ENCODE measurements at regions not wholly inside any gene's neighbourhood (a gene's known extent, or its start where the extent isn't known, plus 50 kb on each side); places are given as distances from the start of the nearest gene placed in this dataset.

DNA sequence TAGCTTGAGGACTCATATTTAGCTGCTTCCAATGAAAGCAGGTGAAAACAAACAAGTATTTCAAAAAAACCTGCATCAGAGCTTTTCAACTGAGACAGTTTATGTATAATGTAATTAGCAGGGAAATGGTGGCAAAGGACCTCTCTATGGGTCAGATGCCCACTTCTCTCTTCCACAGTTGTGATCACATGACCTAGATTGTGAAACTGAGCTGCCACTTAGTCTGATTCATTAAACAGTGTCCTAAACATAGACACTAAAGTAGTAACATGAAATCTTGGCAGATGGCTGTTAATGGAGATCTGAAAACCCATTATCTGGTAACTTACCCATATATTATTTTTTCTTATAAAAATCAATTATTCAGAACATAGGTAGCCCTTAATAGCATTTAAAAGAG is 663.6 kb upstream of the RIOK2 start:
- H3K4me1 Mint-ChIP-seq (ENCODE audit: low read depth in 2 of 2) = no peaks in the 10 kb centered on the region
- H3K27ac Mint-ChIP-seq = no peak overlapping the region
- ATAC-seq (replicated peaks) (no peak), DNase-seq (no peak)
- H3K9me3 Mint-ChIP-seq = peaks cover 6 to 30% of the 10 kb centered on the region in 2 donors
- no peak overlapping the region for H3K4me3 Mint-ChIP-seq
- no peaks in the 10 kb centered on the region for H3K27me3 Mint-ChIP-seq
- H3K36me3 Mint-ChIP-seq (ENCODE audit: insufficient read depth) = no peaks in the 10 kb centered on the region

DNA sequence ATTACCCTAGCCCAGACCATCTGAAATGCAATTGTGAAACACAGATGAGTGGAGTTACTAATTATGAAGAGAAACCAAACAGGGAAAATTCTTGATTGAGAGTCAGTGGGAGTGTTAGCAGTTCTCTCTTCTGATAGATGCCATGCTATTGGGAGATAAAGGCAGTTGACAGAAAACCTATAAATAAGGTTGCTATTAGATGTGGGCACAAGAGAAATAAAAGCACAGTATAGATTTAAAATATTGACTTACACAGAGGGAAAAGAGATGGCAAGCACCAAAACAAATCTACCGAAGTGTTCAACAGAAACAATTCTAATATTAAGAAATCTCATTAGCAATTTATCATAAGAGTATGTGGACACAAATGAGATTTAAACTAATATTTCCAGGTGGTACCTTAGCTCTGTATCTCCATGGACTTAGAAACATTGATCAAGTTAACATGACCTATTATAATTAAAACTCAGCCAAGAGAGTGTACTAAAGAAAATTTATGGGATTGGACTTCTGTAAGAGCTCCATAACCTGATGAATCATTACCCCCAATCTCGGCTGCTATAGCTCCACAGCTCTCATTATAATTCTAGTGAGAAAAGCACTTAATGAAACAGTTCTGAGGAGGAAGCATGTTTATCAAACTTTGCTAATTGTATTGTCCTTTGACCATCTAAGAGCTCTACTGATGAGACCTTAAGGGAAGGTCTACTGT is 665.0 kb upstream of the RIOK2 start:
- H3K36me3 Mint-ChIP-seq (ENCODE audit: insufficient read depth) = no peaks in the 10 kb centered on the region
- H3K27ac Mint-ChIP-seq = no peak overlapping the region
- ATAC-seq (replicated peaks) (no peak), DNase-seq (no peak)
- peaks cover 4 to 31% of the 10 kb centered on the region in 2 donors for H3K9me3 Mint-ChIP-seq
- H3K27me3 Mint-ChIP-seq = no peaks in the 10 kb centered on the region
- H3K4me1 Mint-ChIP-seq (ENCODE audit: low read depth in 2 of 2) = no peaks in the 10 kb centered on the region
- no peak overlapping the region for H3K4me3 Mint-ChIP-seq

DNA sequence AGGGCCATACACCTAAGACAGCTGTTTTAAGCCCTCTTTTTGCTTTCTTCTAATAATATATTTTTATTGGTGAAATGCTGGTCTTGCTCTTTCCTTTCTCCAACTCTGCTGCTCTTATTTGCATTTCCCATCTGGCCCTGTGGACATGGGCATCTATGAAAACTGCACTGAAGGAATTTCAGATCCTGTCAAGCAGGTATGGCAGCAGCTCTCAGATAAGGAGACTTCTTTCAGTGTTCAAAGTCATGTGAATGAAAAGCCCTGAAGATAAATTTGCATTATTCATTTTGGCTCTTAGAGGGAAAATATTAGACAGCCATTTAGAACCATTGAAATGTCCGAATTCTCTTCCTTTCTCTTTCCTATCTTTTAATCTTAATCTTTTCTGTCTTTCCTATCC is 668.0 kb upstream of the RIOK2 start:
- no peaks in the 10 kb centered on the region for H3K4me1 Mint-ChIP-seq (ENCODE audit: low read depth in 2 of 2)
- H3K27me3 Mint-ChIP-seq = no peaks in the 10 kb centered on the region
- no peak overlapping the region for H3K4me3 Mint-ChIP-seq
- H3K27ac Mint-ChIP-seq = no peak overlapping the region
- peaks cover 3 to 33% of the 10 kb centered on the region in 2 donors for H3K9me3 Mint-ChIP-seq
- no peaks in the 10 kb centered on the region for H3K36me3 Mint-ChIP-seq (ENCODE audit: insufficient read depth)
- no peak for DNase-seq
- ATAC-seq (replicated peaks) = no peak

DNA sequence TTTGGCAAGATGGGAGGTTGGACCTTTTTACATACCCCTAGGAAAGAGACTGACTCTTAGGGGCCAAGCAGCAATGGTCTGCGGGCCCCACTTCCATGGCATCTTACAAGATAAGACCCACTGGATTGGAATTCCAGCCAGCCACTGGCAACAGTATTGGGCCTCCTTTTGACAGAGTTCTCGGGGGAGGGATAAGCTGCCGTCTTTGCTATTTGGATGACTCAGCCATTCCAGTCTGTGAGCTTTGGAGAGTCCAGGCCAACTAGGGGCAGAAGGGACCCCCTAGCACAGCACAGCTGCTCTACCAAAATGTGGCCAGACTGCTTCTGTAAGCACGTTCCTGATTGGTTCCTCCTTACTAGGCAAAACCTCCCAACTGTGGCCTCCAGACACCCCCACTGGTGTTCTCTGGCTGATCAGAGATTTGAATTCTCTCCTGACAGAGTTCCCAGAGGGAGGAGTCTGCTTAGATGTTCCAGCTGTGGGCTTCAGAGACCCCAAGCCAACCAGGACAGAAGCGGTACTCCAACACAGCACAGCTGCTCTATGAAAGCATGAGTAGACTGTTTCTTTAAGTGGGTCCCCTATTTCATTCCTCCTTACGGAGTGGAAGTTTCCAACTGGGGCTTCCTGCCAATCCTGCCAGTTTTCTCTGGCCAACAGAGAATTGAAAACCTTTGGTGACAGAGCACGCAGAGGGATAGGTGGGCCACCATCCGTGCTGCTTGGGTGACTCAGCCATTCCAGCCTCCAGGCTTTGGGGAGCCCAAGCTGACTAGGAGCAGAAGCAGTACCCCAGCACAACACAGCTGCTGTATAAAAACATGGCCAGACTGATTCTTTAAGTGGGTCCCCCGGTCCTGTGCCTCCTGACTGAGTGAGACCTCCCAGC is 672.1 kb upstream of the RIOK2 start:
- DNase-seq (no peak), ATAC-seq (replicated peaks) (no peak)
- Mint-ChIP-seq H3K4me1 (ENCODE audit: low read depth in 2 of 2) (no peaks in the 10 kb centered on the region), H3K9me3 (peaks cover 4 to 46% of the 10 kb centered on the region in 2 donors), H3K27me3 (no peaks in the 10 kb centered on the region), H3K4me3 (no peak overlapping the region), H3K27ac (no peak overlapping the region), H3K36me3 (ENCODE audit: insufficient read depth) (no peaks in the 10 kb centered on the region)

DNA sequence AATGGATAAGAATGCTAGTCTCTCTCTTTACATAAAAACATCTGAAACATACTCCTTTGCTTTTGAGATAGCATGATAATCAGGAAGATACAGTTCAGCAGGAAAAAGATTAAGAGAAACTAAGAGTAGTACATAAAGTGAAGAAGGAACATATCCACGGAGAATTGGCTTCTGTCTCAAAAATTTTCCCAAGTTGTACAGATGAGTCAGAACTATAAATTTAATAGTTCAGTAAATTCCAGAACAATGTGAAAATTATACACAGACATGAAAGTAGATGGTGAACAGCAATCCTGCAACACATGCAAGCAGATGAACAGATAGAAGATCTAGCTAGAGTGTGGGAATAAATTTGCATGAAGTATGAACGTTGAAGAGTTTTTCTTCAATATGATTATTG is 691.4 kb upstream of the RIOK2 start:
- no peaks in the 10 kb centered on the region for H3K36me3 Mint-ChIP-seq (ENCODE audit: insufficient read depth)
- H3K4me1 Mint-ChIP-seq (ENCODE audit: low read depth in 2 of 2) = no peaks in the 10 kb centered on the region
- no peak overlapping the region for H3K4me3 Mint-ChIP-seq
- H3K27me3 Mint-ChIP-seq = no peaks in the 10 kb centered on the region
- DNase-seq (no peak), ATAC-seq (replicated peaks) (no peak)
- H3K9me3 Mint-ChIP-seq = peaks cover 4 to 11% of the 10 kb centered on the region in 2 donors
- H3K27ac Mint-ChIP-seq = no peak overlapping the region

DNA sequence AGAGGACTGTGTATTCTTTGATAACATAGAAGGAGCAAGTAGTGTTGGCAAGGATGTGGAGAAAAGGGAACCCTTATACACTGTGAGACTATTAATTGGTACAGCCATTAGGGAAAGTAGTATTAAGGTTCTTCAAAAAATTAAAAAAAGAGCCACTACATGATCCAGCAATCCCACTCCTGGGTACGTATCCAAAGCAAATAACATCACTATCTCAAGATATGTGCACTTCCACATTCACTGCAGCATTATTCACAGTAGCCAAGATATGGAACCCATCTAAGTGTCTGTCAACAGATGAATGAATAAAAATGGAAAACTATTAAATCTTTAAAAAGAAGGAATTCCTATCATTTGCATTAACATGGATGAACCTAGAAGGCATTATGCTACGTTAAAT is 693.2 kb upstream of the RIOK2 start:
- Mint-ChIP-seq H3K4me3 (no peak overlapping the region), H3K4me1 (ENCODE audit: low read depth in 2 of 2) (no peaks in the 10 kb centered on the region), H3K27ac (no peak overlapping the region), H3K9me3 (peaks cover 4 to 11% of the 10 kb centered on the region in 2 donors), H3K36me3 (ENCODE audit: insufficient read depth) (no peaks in the 10 kb centered on the region), H3K27me3 (no peaks in the 10 kb centered on the region)
- no peak for DNase-seq
- ATAC-seq (replicated peaks) = no peak

DNA sequence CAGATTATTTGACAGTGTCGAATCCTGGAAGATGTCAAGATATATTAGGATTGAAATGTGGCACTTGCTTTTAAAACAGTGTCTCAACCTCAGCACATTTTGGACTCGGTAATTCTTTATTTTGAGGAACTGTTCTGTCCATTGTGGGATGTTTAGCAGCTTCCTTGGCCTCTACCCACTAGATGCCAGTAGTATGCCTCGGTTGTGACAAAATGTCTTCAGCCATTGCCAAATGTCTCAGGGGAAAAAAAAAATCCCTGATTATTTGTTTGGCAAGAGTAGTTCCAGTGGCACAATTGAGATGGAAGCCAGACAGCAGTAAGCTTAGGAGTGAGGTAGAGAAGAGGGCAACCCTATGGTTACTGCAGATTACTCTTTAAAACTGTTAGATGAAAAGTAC is 694.5 kb upstream of the RIOK2 start:
- peaks cover 0 to 2% of the 10 kb centered on the region in 2 donors for H3K9me3 Mint-ChIP-seq
- no peaks in the 10 kb centered on the region for H3K27me3 Mint-ChIP-seq
- H3K4me1 Mint-ChIP-seq (ENCODE audit: low read depth in 2 of 2) = no peaks in the 10 kb centered on the region
- H3K4me3 Mint-ChIP-seq = no peak overlapping the region
- H3K27ac Mint-ChIP-seq = no peak overlapping the region
- H3K36me3 Mint-ChIP-seq (ENCODE audit: insufficient read depth) = no peaks in the 10 kb centered on the region
- ATAC-seq (replicated peaks) (no peak), DNase-seq (no peak)

DNA sequence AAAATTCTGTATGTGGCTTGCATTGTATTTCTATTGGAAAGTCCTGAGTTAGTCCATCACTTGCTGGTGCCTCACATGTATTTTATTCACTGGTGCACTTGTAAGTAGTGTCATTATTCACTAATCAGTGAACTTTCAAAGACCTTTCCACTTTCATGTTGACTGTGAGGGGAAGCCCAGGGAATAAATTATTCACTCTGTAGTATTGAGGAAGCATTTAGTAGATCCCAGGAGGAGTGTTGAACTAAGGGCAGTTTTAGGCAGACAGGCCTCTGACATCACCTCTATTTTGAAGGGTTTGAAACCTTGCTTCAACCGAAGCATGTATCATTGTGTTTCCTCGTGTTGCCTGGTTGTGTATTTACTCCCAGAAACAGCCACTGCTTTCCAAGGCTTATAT is 705.4 kb upstream of the RIOK2 start:
- no peak for DNase-seq
- no peak for ATAC-seq (replicated peaks)
- Mint-ChIP-seq H3K36me3 (ENCODE audit: insufficient read depth) (no peaks in the 10 kb centered on the region), H3K27ac (no peak overlapping the region), H3K27me3 (no peaks in the 10 kb centered on the region), H3K4me1 (ENCODE audit: low read depth in 2 of 2) (no peaks in the 10 kb centered on the region), H3K4me3 (no peak overlapping the region), H3K9me3 (peaks cover 0 to 11% of the 10 kb centered on the region in 2 donors)

DNA sequence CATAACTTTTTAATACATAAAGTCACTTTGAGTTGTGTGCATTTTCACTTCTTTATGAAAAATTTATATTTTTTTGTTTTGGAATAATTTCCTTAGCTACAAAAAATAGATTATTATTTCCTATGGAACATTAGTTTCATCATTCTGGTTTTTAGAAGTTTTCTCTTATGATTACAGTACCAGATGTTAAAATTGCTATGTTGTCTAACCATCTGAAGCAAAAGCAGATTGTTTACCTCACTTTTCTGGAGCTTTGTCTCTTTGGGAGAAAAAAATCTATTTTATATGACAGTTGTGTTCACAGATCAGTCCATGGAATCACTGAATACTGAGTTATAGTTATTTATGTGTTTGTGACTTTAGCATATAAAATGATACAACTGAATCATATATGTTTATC is 708.9 kb upstream of the RIOK2 start:
- Mint-ChIP-seq H3K27ac (no peak overlapping the region), H3K4me3 (no peak overlapping the region), H3K36me3 (ENCODE audit: insufficient read depth) (no peaks in the 10 kb centered on the region), H3K4me1 (ENCODE audit: low read depth in 2 of 2) (no peaks in the 10 kb centered on the region), H3K27me3 (no peaks in the 10 kb centered on the region), H3K9me3 (peaks cover 0 to 8% of the 10 kb centered on the region in 2 donors)
- DNase-seq (no peak), ATAC-seq (replicated peaks) (no peak)

DNA sequence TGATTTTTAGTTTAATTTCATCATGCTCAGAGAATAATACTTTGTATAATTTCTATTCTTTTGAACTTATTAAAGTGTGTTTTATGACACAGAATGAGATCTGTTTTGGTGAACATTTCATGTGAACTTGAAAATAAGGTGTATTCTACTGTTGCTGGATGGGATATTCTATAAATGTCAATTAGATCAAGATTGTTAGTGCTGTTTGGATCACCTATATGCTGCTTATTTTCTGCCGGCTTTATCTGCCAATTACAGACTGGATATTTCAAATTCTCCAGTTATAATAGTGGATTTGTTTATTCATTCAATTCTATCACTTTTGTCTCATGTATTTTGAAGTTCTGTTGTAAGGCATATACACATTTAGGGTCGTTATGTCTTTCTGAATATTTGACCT is 720.7 kb upstream of the RIOK2 start:
- Mint-ChIP-seq H3K4me3 (no peak overlapping the region), H3K36me3 (ENCODE audit: insufficient read depth) (no peaks in the 10 kb centered on the region), H3K9me3 (no peaks in the 10 kb centered on the region), H3K27me3 (no peaks in the 10 kb centered on the region), H3K4me1 (ENCODE audit: low read depth in 2 of 2) (no peaks in the 10 kb centered on the region), H3K27ac (no peak overlapping the region)
- no peak for ATAC-seq (replicated peaks)
- no peak for DNase-seq

DNA sequence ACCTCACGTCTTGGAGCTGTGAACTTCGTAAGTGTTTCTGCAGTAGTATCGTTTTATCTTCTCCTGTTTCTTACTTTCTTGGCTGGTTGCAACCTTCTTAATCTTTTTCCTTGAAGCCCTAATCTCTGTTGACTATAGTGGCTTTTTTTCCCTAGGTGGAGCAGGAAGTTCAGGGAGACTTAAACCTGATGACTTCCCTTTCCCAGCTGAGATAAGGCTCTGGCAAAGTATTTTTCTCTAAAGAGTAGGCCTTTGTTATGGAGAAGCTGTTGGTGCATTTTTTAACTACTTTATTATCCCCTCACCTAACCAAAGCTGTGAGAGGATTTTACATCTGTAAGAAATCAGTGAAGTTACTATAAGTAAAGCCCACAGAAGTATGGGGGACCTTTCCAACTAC is 723.1 kb upstream of the RIOK2 start:
- no peak for ATAC-seq (replicated peaks)
- H3K27me3 Mint-ChIP-seq = no peaks in the 10 kb centered on the region
- no peak overlapping the region for H3K27ac Mint-ChIP-seq

DNA sequence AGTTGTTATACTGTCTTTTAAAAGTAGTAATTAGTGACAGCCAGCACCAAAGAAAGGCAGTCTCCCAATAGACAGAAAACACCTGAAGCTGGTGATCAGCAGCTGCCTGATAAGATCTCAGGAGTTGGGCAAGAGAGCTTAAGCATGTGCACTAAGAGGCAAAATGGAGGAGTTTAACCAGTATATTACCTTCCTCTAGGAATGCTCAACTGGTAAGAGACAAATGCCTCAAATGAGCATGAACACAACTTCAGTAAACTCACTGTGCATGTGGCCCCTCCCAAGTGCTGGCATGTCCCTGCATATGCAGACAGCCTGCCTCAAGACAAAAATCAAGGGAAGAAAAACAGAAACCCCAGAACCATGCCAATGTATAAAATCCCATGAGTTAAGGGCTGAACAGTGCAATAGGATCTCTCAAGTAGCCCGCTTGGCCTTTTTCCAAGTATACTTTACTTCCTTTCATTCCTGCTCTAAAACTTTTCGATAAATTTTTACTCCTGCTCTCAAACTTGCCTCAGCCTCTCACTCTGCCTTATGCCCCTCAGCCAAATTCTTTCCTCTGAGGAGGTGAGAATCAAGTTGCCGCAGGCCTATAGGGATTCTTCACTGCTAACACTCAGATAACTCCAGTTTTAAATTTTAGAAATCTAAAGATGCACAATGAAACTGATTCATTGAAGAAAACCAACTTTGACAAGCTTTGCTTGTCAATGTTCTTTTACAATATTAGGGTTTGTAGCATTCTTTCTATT is 724.8 kb upstream of the RIOK2 start:
- no peak for DNase-seq

More for the DNA sequence above, 723.1 kb upstream of the RIOK2 start:
- H3K9me3 Mint-ChIP-seq = no peaks in the 10 kb centered on the region
- H3K4me3 Mint-ChIP-seq = no peak overlapping the region
- no peaks in the 10 kb centered on the region for H3K36me3 Mint-ChIP-seq (ENCODE audit: insufficient read depth)
- no peak for DNase-seq
- H3K4me1 Mint-ChIP-seq (ENCODE audit: low read depth in 2 of 2) = no peaks in the 10 kb centered on the region

DNA sequence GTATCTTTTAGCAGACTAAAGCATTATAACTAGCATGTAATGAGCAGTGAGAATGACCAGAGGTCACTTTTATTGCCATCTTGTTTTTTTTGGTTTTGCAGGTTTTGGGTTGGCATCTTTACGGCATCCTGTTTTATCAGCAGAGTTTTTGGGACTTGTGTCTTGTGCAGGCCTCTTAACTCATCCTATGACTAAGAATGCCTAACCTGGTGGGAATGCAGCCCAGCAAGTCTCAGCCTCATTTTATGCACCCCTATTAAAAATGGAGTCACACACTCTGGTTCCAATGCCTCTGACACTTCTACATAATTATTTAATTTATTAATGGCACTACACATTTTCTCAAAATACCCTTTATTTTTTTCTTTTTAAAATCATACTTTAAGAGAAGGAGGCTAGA is 726.5 kb upstream of the RIOK2 start:
- H3K4me1 Mint-ChIP-seq (ENCODE audit: low read depth in 2 of 2) = no peaks in the 10 kb centered on the region
- no peak for ATAC-seq (replicated peaks)
- no peak overlapping the region for H3K4me3 Mint-ChIP-seq

More for the DNA sequence above, 724.8 kb upstream of the RIOK2 start:
- Mint-ChIP-seq H3K27me3 (no peaks in the 10 kb centered on the region), H3K9me3 (peaks cover 0 to 2% of the 10 kb centered on the region in 2 donors), H3K4me3 (no peak overlapping the region), H3K4me1 (ENCODE audit: low read depth in 2 of 2) (no peaks in the 10 kb centered on the region), H3K27ac (no peak overlapping the region), H3K36me3 (ENCODE audit: insufficient read depth) (no peaks in the 10 kb centered on the region)
- ATAC-seq (replicated peaks) = no peak

More for the DNA sequence above, 726.5 kb upstream of the RIOK2 start:
- Mint-ChIP-seq H3K36me3 (ENCODE audit: insufficient read depth) (no peaks in the 10 kb centered on the region), H3K9me3 (peaks cover 0 to 2% of the 10 kb centered on the region in 2 donors), H3K27ac (no peak overlapping the region), H3K27me3 (no peaks in the 10 kb centered on the region)
- DNase-seq = no peak

Data from effector memory CD8-positive, alpha-beta T cell (primary cell).